ENCODE measurements at regions not wholly inside any gene's neighbourhood (a gene's known extent, or its start where the extent isn't known, plus 50 kb on each side); places are given as distances from the start of the nearest gene placed in this dataset.

GRCh38 chr4:45183905-45184304 lies 457.5 kb upstream of the GNPDA2 start:
- TF ChIP-seq CTCF (IDR thresholded peaks at IDR 0.05) (no peak), POLR2A (IDR thresholded peaks at IDR 0.05) (no peak)
